Endothelial cell of umbilical vein (primary cell): ENCODE measurements at regions not wholly inside any gene's neighbourhood (a gene's known extent, or its start where the extent isn't known, plus 50 kb on each side); places are given as distances from the start of the nearest gene placed in this dataset.

Experiments
- BruUV-seq: library from RNA; stranded (reverse); fragments of 400-500 nt; replicated peaks from 2 replicates; lab custom pipeline; 2021; lab: Mats Ljungman, UMichigan
- CTCF ChIA-PET: fragments of 300-600, 350-600 bp; sonication (Branson Sonifier 250); formaldehyde crosslinking; loops from one replicate; lab custom pipeline; 2021; ENCODE audit warnings: antibody characterized with exemption, inconsistent platforms; lab: Charles Lee
- POLR2A ChIA-PET: fragments of 300-600, 350-600 bp; sonication (Branson Sonifier 250); formaldehyde crosslinking; loops from one replicate; lab custom pipeline; 2021; ENCODE audit warnings: antibody characterized with exemption, inconsistent platforms; lab: Charles Lee
- DNase-seq: peaks from one replicate; pipeline ENCODE4 v3.0.0-alpha.2; 2011; ENCODE audit warnings: low read depth, low spot score
- FAIRE-seq: peaks from 2 replicates; lab custom pipeline; 2011; peaks lifted over from hg19 to GRCh38; lab: Jason Lieb, UNC
- H2AFZ ChIP-seq: 2 replicates; pipeline ENCODE4 v1.6.0; 2012; ENCODE audit warnings: low read depth, low read length, control low read depth, inconsistent platforms
- H3K27ac ChIP-seq: 2 replicates; pipeline ENCODE4 v1.5.1; 2011; ENCODE audit warnings: low read depth, mild to moderate bottlenecking, control low read depth, low read length, moderate library complexity; ENCODE audit not compliant: insufficient read depth
- H3K27me3 ChIP-seq, 2 experiments: 2 replicates each; pipeline versions ENCODE4 v1.6.0 to v1.6.1; 2011; ENCODE audit warnings: low read length in 2 of 2, mixed read lengths in 1 of 2; ENCODE audit not compliant: control insufficient read depth in 2 of 2, insufficient read depth in 2 of 2
- H3K36me3 ChIP-seq, 2 experiments: 2 replicates in 1 of 2; 3 replicates in 1 of 2; pipeline ENCODE4 v1.5.1; 2011; ENCODE audit warnings: low read length in 2 of 2, mild to moderate bottlenecking in 1 of 2, moderate library complexity in 1 of 2; ENCODE audit not compliant: control insufficient read depth in 2 of 2, insufficient read depth in 2 of 2; ENCODE audit errors: extremely low read depth in 1 of 2
- H3K4me1 ChIP-seq: 3 replicates; pipeline ENCODE4 v1.5.1; 2011; ENCODE audit warnings: mild to moderate bottlenecking, low read length; ENCODE audit not compliant: control insufficient read depth, insufficient read depth; ENCODE audit errors: extremely low read depth
- H3K4me2 ChIP-seq: 2 replicates; pipeline ENCODE4 v1.6.1; 2011; ENCODE audit warnings: low read length, control low read depth, mixed read lengths; ENCODE audit not compliant: insufficient read depth
- H3K4me3 ChIP-seq, 3 experiments: fragments of 200-600 bp in 1 of 3; sonication (generic), shearing (Covaris generic) in 1 of 3; replicated peaks in 1 of 3; 2 replicates each; pipeline ENCODE4 v1.5.1; 2011 to 2016; ENCODE audit warnings: control low read depth in 3 of 3, low read length in 3 of 3, mild to moderate bottlenecking in 2 of 3, inconsistent platforms in 1 of 3, low read depth in 1 of 3, moderate library complexity in 1 of 3; ENCODE audit not compliant: insufficient read depth in 1 of 3
- H3K79me2 ChIP-seq: 2 replicates; pipeline ENCODE4 v1.6.0; 2012; ENCODE audit warnings: low read length, inconsistent platforms; ENCODE audit not compliant: control insufficient read depth, insufficient read depth
- H3K9ac ChIP-seq: replicated peaks from 2 replicates; pipeline ENCODE3; 2011; ENCODE audit warnings: low read length, control low read depth; ENCODE audit not compliant: insufficient read depth; ENCODE audit errors: extremely low read depth
- H3K9me1 ChIP-seq: replicated peaks from 3 replicates; pipeline ENCODE4 v1.6.0; 2011; ENCODE audit warnings: mild to moderate bottlenecking, low read length; ENCODE audit not compliant: control insufficient read depth, insufficient read depth; ENCODE audit errors: extremely low read depth
- H3K9me3 ChIP-seq: replicated peaks from 2 replicates; pipeline ENCODE4 v1.5.1; 2012; ENCODE audit warnings: low read length, inconsistent platforms; ENCODE audit not compliant: control insufficient read depth, insufficient read depth
- H4K20me1 ChIP-seq: replicated peaks from 2 replicates; pipeline ENCODE3; 2011; ENCODE audit warnings: mild to moderate bottlenecking, low read length; ENCODE audit not compliant: control insufficient read depth, insufficient read depth; ENCODE audit errors: extremely low read depth
- EZH2 ChIP-seq: IDR thresholded peaks from 2 replicates; pipeline ENCODE4 v1.6.1; 2012; ENCODE audit warnings: borderline replicate concordance, low read depth, mild to moderate bottlenecking, moderate library complexity, low read length, inconsistent platforms; ENCODE audit not compliant: severe bottlenecking
- FOS ChIP-seq: IDR thresholded peaks from 2 replicates; pipeline ENCODE4 v1.6.1; 2011; ENCODE audit warnings: mild to moderate bottlenecking, low read length, moderate library complexity, borderline replicate concordance; ENCODE audit not compliant: insufficient read depth
- GATA2 ChIP-seq: IDR thresholded peaks from 2 replicates; pipeline ENCODE4 v1.7.0; 2011; ENCODE audit warnings: low read depth, mild to moderate bottlenecking, moderate library complexity, mixed read lengths, low read length; ENCODE audit not compliant: insufficient read length, insufficient read depth
- JUN ChIP-seq: IDR thresholded peaks from 2 replicates; pipeline ENCODE4 v1.6.1; 2011; ENCODE audit warnings: borderline replicate concordance, low read depth; ENCODE audit not compliant: insufficient read length, insufficient read depth
- MYC ChIP-seq: IDR thresholded peaks from one replicate; pipeline ENCODE4 v1.6.1; 2011; ENCODE audit warnings: mild to moderate bottlenecking, low read depth, low read length
- POLR2A ChIP-seq: IDR thresholded peaks from 2 replicates; pipeline ENCODE4 v1.6.1; 2012; ENCODE audit warnings: low read depth, mild to moderate bottlenecking, control low read depth, low read length
- POLR2AphosphoS5 ChIP-seq: IDR thresholded peaks from 2 replicates; pipeline ENCODE4 v1.6.1; 2012; ENCODE audit warnings: low read depth, mild to moderate bottlenecking, control low read depth, low read length, moderate library complexity; ENCODE audit not compliant: insufficient read depth
- dilution Hi-C: fragments of 300-500 bp; cut with MboI; formaldehyde crosslinking; loops from one replicate; pipeline ENCODE4 v1.15.0; 2019; ENCODE audit warnings: low sequenced_read_pairs; ENCODE audit not compliant: extremely low pct_ligation_motif_present
- intact Hi-C: fragments of 100-400 bp; cut with micrococcal nuclease; formaldehyde crosslinking; loops from one replicate; pipeline ENCODE4 v1.10.0; 2022
- TF ChIP-seq, protein P1 (sequence below), 2 donors: IDR thresholded peaks; 1 replicate in 1 of 2; 2 replicates in 1 of 2; pipeline ENCODE4 v1.5.1; 2011; ENCODE audit warnings: low read length in 2 of 2, mild to moderate bottlenecking in 2 of 2, moderate library complexity in 2 of 2, control low read depth in 1 of 2, inconsistent platforms in 1 of 2, low read depth in 1 of 2; ENCODE audit not compliant: insufficient read depth in 1 of 2; ENCODE audit errors: extremely low read depth in 1 of 2
- TF ChIP-seq, protein P2 (sequence below): IDR thresholded peaks from 2 replicates; pipeline ENCODE4 v1.6.1; 2011; ENCODE audit not compliant: insufficient read depth, insufficient read length

DNA sequence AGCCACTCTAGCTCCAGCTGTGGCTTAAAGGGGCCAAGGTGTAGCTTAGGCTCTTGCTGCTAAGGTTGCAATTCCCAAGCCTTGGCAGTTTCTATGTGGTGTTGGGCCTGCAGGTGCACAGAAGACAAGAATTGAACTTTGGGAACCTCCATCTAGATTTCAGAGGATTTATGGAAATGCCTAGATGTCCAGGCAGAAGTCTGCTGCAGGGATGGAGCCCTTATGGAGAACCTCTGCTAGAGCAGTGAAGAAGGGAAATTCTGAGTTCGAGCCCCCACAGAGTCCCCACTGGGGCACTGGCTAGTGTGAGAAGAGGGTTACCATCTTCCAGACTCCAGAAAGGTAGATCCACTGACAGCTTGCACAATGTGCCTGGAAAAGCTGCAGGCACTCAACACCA, 694.7 kb downstream of the SLC16A7 start:
- H3K9me3 ChIP-seq: no peaks in the 10 kb centered on the region
- no peaks in the 10 kb centered on the region for H4K20me1 ChIP-seq
- no peaks in the 10 kb centered on the region for H3K9me1 ChIP-seq
- POLR2A ChIA-PET: no interaction called here
- no peaks in the 10 kb centered on the region for H3K4me1 ChIP-seq
- CTCF ChIA-PET: no interaction called here
- no peak overlapping the region for H3K4me3 ChIP-seq
- intact Hi-C loops (no loop called here), dilution Hi-C loops (no loop called here)
- no peak overlapping the region for H3K9ac ChIP-seq
- no peaks in the 10 kb centered on the region for H3K79me2 ChIP-seq
- BruUV-seq: no TSS peak
- H3K27ac ChIP-seq: no peak overlapping the region
- no peaks in the 10 kb centered on the region for H3K36me3 ChIP-seq
- DNase-seq (no peak), FAIRE-seq (no peak)
- H2AFZ ChIP-seq: no peak overlapping the region
- H3K27me3 ChIP-seq: no peaks in the 10 kb centered on the region
- no peak for TF ChIP-seq GATA2
- no peak for TF ChIP-seq POLR2AphosphoS5
- TF ChIP-seq, protein P1, sequence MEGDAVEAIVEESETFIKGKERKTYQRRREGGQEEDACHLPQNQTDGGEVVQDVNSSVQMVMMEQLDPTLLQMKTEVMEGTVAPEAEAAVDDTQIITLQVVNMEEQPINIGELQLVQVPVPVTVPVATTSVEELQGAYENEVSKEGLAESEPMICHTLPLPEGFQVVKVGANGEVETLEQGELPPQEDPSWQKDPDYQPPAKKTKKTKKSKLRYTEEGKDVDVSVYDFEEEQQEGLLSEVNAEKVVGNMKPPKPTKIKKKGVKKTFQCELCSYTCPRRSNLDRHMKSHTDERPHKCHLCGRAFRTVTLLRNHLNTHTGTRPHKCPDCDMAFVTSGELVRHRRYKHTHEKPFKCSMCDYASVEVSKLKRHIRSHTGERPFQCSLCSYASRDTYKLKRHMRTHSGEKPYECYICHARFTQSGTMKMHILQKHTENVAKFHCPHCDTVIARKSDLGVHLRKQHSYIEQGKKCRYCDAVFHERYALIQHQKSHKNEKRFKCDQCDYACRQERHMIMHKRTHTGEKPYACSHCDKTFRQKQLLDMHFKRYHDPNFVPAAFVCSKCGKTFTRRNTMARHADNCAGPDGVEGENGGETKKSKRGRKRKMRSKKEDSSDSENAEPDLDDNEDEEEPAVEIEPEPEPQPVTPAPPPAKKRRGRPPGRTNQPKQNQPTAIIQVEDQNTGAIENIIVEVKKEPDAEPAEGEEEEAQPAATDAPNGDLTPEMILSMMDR (IDR thresholded peaks at IDR 0.05; ENCODE audit: extremely low read depth in 1 of 2, insufficient read depth in 1 of 2, low read depth in 1 of 2, low read length in 2 of 2): no peak
- no peak for TF ChIP-seq JUN
- no peak for TF ChIP-seq EZH2
- TF ChIP-seq MYC: no peak
- no peak for TF ChIP-seq FOS
- TF ChIP-seq, protein P2, sequence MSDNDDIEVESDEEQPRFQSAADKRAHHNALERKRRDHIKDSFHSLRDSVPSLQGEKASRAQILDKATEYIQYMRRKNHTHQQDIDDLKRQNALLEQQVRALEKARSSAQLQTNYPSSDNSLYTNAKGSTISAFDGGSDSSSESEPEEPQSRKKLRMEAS: no peak
- no peak for TF ChIP-seq POLR2A
- H3K4me2 ChIP-seq: no peak overlapping the region
